Retinal pigment epithelial cell (primary cell): ENCODE measurements at regions not wholly inside any gene's neighbourhood (a gene's known extent, or its start where the extent isn't known, plus 50 kb on each side); places are given as distances from the start of the nearest gene placed in this dataset.

Experiments used
- DNase-seq: peaks from one replicate; pipeline ENCODE4 v3.0.0-alpha.2; 2010; ENCODE audit warnings: low read depth
- H3K4me3 ChIP-seq: 2 replicates; pipeline ENCODE4 v1.5.1; 2011; ENCODE audit warnings: mild to moderate bottlenecking, low read length, control low read depth, moderate library complexity
- CTCF ChIP-seq: conservative IDR thresholded peaks from 2 replicates; pipeline ENCODE4 v1.5.1; 2011; ENCODE audit warnings: low read depth, low read length, control low read depth, inconsistent platforms

GRCh38 chr6:109284675-109285074 lies 97.6 kb downstream of the CD164 start:
- no peak overlapping the region for H3K4me3 ChIP-seq
- TF ChIP-seq CTCF = no peak

GRCh38 chr6:109282756-109283155 lies 99.5 kb downstream of the CD164 start:
- H3K4me3 ChIP-seq = no peak overlapping the region
- no peak for DNase-seq
- TF ChIP-seq CTCF = no peak

More at GRCh38 chr6:109284675-109285074, 97.6 kb downstream of the CD164 start:
- no peak for DNase-seq

- DNase-seq = no peak
- TF ChIP-seq CTCF = no peak
- H3K4me3 ChIP-seq = no peak overlapping the region
Observed at GRCh38 chr6:109279628-109280027, 102.6 kb downstream of the CD164 start.

- no peak for TF ChIP-seq CTCF
- DNase-seq = no peak
Observed at GRCh38 chr6:109271622-109272021, 110.6 kb downstream of the CD164 start.

GRCh38 chr6:109269953-109270517 lies 112.2 kb downstream of the CD164 start:
- DNase-seq = no peak
- no peak overlapping the region for H3K4me3 ChIP-seq
- no peak for TF ChIP-seq CTCF

More at GRCh38 chr6:109271622-109272021, 110.6 kb downstream of the CD164 start:
- no peak overlapping the region for H3K4me3 ChIP-seq

- H3K4me3 ChIP-seq = no peak overlapping the region
- no peak for TF ChIP-seq CTCF
- no peak for DNase-seq
Observed at GRCh38 chr6:109269057-109269456, 113.2 kb downstream of the CD164 start.

- H3K4me3 ChIP-seq = no peak overlapping the region
- DNase-seq = no peak
- TF ChIP-seq CTCF = no peak
Observed at GRCh38 chr6:109265530-109265929, 116.7 kb downstream of the CD164 start.
